ENCODE measurements at regions not wholly inside any gene's neighbourhood (a gene's known extent, or its start where the extent isn't known, plus 50 kb on each side); places are given as distances from the start of the nearest gene placed in this dataset.

GRCh38 chr1:50271337-50271736 lies 151.9 kb downstream of the DMRTA2 start:
- Histone ChIP-seq H3K4me1 (ENCODE audit: control insufficient read depth in 1 of 2, insufficient read depth in 2 of 2, low read length in 2 of 2) (no peaks in the 10 kb centered on the region), H3K27ac (ENCODE audit: low read depth, low read length) (no peak overlapping the region), H3K9ac (ENCODE audit: low read length) (no peak overlapping the region), H3K27me3 (ENCODE audit: insufficient read depth, low read length) (peaks cover 10% of the 10 kb centered on the region), H2AFZ (ENCODE audit: low read depth, low read length, poor library complexity, severe bottlenecking) (no peak overlapping the region), H3K4me3 (replicated peaks in 1 of 2; ENCODE audit: low read depth in 1 of 2, low read length in 2 of 2) (no peak overlapping the region), H3K9me2 (ENCODE audit: insufficient read depth) (no peaks in the 10 kb centered on the region), H4K20me1 (ENCODE audit: insufficient read depth) (no peaks in the 10 kb centered on the region), H3K4me2 (ENCODE audit: low read length) (no peak overlapping the region), H3K79me2 (ENCODE audit: insufficient read depth, low read length) (no peaks in the 10 kb centered on the region), H3K36me3 (ENCODE audit: control insufficient read depth in 1 of 2, insufficient read depth in 2 of 2, low read length in 2 of 2) (no peaks in the 10 kb centered on the region), H3K9me3 (ENCODE audit: control insufficient read depth in 1 of 2, insufficient read depth in 1 of 2, low read depth in 1 of 2, low read length in 2 of 2) (no peaks in the 10 kb centered on the region)
- ChIA-PET RAD21 (ENCODE audit: low non-redundant PET in 1 of 2, low total read pairs in 2 of 2, uncharacterized antibody in 2 of 2, unreplicated experiment in 2 of 2) (no interaction called here), CTCF (interaction anchor here (1.2 to 2.2 kb wide), 2 partner anchors 14 to 190 kb away, joined by 3 to 5 read pairs; no protein-coding TSS in a partner anchor), POLR2A (no interaction called here)
- DNase-seq (ENCODE audit: low read depth, low spot score) (no peak), ATAC-seq (no peak)
- TF ChIP-seq EZH2phosphoT487 (IDR thresholded peaks at IDR 0.05; ENCODE audit: borderline replicate concordance) (no peak), YY1 (IDR thresholded peaks at IDR 0.05; ENCODE audit: extremely low read depth, insufficient replicate concordance, low read depth, low read length) (no peak), ZBTB33 (IDR thresholded peaks at IDR 0.05; ENCODE audit: extremely low read depth, insufficient replicate concordance, low read length) (no peak), CBX3 (IDR thresholded peaks at IDR 0.05; ENCODE audit: low read depth) (no peak), RAD21 (IDR thresholded peaks at IDR 0.05; ENCODE audit: low read depth) (no peak), EZH2 (IDR thresholded peaks at IDR 0.05) (no peak), CEBPB (IDR thresholded peaks at IDR 0.05; ENCODE audit: low read depth) (no peak), ATF3 (IDR thresholded peaks at IDR 0.05) (no peak), FOSL1 (IDR thresholded peaks at IDR 0.05; ENCODE audit: low read depth) (no peak), SRF (IDR thresholded peaks at IDR 0.05; ENCODE audit: low read depth) (no peak), REST (IDR thresholded peaks at IDR 0.05; ENCODE audit: low read depth) (no peak)
- intact Hi-C loops (cut with micrococcal nuclease) = no loop called here
- BruUV-seq (replicated peaks) = no TSS peak
